ENCODE measurements at regions not wholly inside any gene's neighbourhood (a gene's known extent, or its start where the extent isn't known, plus 50 kb on each side); places are given as distances from the start of the nearest gene placed in this dataset.
A peak's percentile ranks its signal among the peaks of the same experiment; 100 is the strongest.
"Not testable (repeated sequence)": the region's sequence is repeated elsewhere in the genome, so short reads cannot be mapped to it uniquely, and the experiment has no call there.

- DNase-seq (ENCODE audit: low read depth): no peak
Observed at GRCh38 chr11:129637473-129637872, 178.2 kb upstream of the TMEM45B start.

GRCh38 chr11:129637983-129638776 lies 177.5 kb upstream of the TMEM45B start:
- DNase-seq (ENCODE audit: low read depth): no peak

- peak; percentile 95 for DNase-seq (ENCODE audit: low read depth)
Observed at GRCh38 chr11:129639300-129639699, 176.3 kb upstream of the TMEM45B start.

- no peak for DNase-seq (ENCODE audit: low read depth)
Observed at GRCh38 chr11:129640671-129641070, 175.0 kb upstream of the TMEM45B start.

GRCh38 chr11:129643031-129643721 lies 172.5 kb upstream of the TMEM45B start:
- DNase-seq (ENCODE audit: low read depth): no peak

- no peak for DNase-seq (ENCODE audit: low read depth)
Observed at GRCh38 chr11:129644326-129644725, 171.3 kb upstream of the TMEM45B start.

GRCh38 chr11:129645943-129646342 lies 169.7 kb upstream of the TMEM45B start:
- DNase-seq (ENCODE audit: low read depth): no peak

GRCh38 chr11:129650044-129650443 lies 165.6 kb upstream of the TMEM45B start:
- not testable (repeated sequence) for DNase-seq (ENCODE audit: low read depth)

- peak; percentile 60 for DNase-seq (ENCODE audit: low read depth)
Observed at GRCh38 chr11:129652835-129653234, 162.8 kb upstream of the TMEM45B start.

GRCh38 chr11:129655247-129655832 lies 160.3 kb upstream of the TMEM45B start:
- DNase-seq (ENCODE audit: low read depth): no peak

GRCh38 chr11:129657866-129658525 lies 157.7 kb upstream of the TMEM45B start:
- DNase-seq (ENCODE audit: low read depth): no peak

GRCh38 chr11:129658526-129658867 lies 157.2 kb upstream of the TMEM45B start:
- DNase-seq (ENCODE audit: low read depth): no peak

GRCh38 chr11:129680907-129681306 lies 134.7 kb upstream of the TMEM45B start:
- DNase-seq (ENCODE audit: low read depth): no peak

- no peak for DNase-seq (ENCODE audit: low read depth)
Observed at GRCh38 chr11:129681344-129682114, 134.1 kb upstream of the TMEM45B start.

GRCh38 chr11:129686269-129686668 lies 129.4 kb upstream of the TMEM45B start:
- no peak for DNase-seq (ENCODE audit: low read depth)

- DNase-seq (ENCODE audit: low read depth): no peak
Observed at GRCh38 chr11:129691142-129691541, 124.5 kb upstream of the TMEM45B start.

- no peak for DNase-seq (ENCODE audit: low read depth)
Observed at GRCh38 chr11:129694538-129694937, 121.1 kb upstream of the TMEM45B start.

GRCh38 chr11:129694966-129695365 lies 120.7 kb upstream of the TMEM45B start:
- no peak for DNase-seq (ENCODE audit: low read depth)

GRCh38 chr11:129695571-129696308 lies 119.9 kb upstream of the TMEM45B start:
- no peak for DNase-seq (ENCODE audit: low read depth)

- no peak for DNase-seq (ENCODE audit: low read depth)
Observed at GRCh38 chr11:129696309-129696989, 119.2 kb upstream of the TMEM45B start.

GRCh38 chr11:129698212-129698611 lies 117.4 kb upstream of the TMEM45B start:
- no peak for DNase-seq (ENCODE audit: low read depth)

Measured in non-pigmented ciliary epithelial cell (primary cell).